ENCODE measurements at regions not wholly inside any gene's neighbourhood (a gene's known extent, or its start where the extent isn't known, plus 50 kb on each side); places are given as distances from the start of the nearest gene placed in this dataset.

- no peak for TF ChIP-seq CTCF (IDR thresholded peaks at IDR 0.05)
- TF ChIP-seq POLR2A (IDR thresholded peaks at IDR 0.05), result no peak
These were observed 69.9 kb downstream of the RHOB start for GRCh38 chr2:20516646-20517341.
